Activated B cell treated with CpG ODN at 0.5 μM for 24 hours (primary cell): ENCODE measurements at regions not wholly inside any gene's neighbourhood (a gene's known extent, or its start where the extent isn't known, plus 50 kb on each side); places are given as distances from the start of the nearest gene placed in this dataset.

Experiments
- ATAC-seq: fragments of 200-7000 bp; cut with Tn5 transposase; one replicate; pipeline ENCODE4 v1.10.0; 2021; ENCODE audit warnings: low read depth, mild to moderate bottlenecking, moderate library complexity
- CTCF ChIA-PET: fragments of 350-600 bp; sonication (Branson Sonifier 250); formaldehyde crosslinking; loops from one replicate; lab custom pipeline; 2021; ENCODE audit warnings: antibody characterized with exemption; lab: Charles Lee
- POLR2A ChIA-PET: fragments of 350-600 bp; sonication (Branson Sonifier 250); formaldehyde crosslinking; loops from one replicate; lab custom pipeline; 2021; ENCODE audit warnings: antibody characterized with exemption; lab: Charles Lee
- DNase-seq: peaks from one replicate; pipeline ENCODE4 v3.0.0; 2022
- H3K27ac Mint-ChIP-seq: one replicate; pipeline ENCODE4 v1.8.0; 2020; ENCODE audit warnings: mixed read lengths
- H3K27me3 Mint-ChIP-seq: one replicate; pipeline ENCODE4 v1.8.0; 2021; ENCODE audit warnings: mixed read lengths
- H3K36me3 Mint-ChIP-seq: one replicate; pipeline ENCODE4 v1.8.0; 2021; ENCODE audit warnings: low read depth, mixed read lengths
- H3K4me1 Mint-ChIP-seq: one replicate; pipeline ENCODE4 v1.8.0; 2021; ENCODE audit warnings: mixed read lengths
- H3K4me3 Mint-ChIP-seq: one replicate; pipeline ENCODE4 v1.8.0; 2020; ENCODE audit warnings: mild to moderate bottlenecking, mixed read lengths
- H3K9me3 Mint-ChIP-seq: one replicate; pipeline ENCODE4 v1.8.0; 2020; ENCODE audit warnings: mixed read lengths
- intact Hi-C: fragments of 100-400 bp; cut with micrococcal nuclease; formaldehyde crosslinking; loops from one replicate; pipeline ENCODE4 v1.15.1; 2024
- TF ChIP-seq, protein P1 (sequence below): fragments of 200-600 bp; IDR thresholded peaks from one replicate; pipeline ENCODE4 v1.8.0; 2022; ENCODE audit warnings: antibody characterized with exemption, mild to moderate bottlenecking

DNA sequence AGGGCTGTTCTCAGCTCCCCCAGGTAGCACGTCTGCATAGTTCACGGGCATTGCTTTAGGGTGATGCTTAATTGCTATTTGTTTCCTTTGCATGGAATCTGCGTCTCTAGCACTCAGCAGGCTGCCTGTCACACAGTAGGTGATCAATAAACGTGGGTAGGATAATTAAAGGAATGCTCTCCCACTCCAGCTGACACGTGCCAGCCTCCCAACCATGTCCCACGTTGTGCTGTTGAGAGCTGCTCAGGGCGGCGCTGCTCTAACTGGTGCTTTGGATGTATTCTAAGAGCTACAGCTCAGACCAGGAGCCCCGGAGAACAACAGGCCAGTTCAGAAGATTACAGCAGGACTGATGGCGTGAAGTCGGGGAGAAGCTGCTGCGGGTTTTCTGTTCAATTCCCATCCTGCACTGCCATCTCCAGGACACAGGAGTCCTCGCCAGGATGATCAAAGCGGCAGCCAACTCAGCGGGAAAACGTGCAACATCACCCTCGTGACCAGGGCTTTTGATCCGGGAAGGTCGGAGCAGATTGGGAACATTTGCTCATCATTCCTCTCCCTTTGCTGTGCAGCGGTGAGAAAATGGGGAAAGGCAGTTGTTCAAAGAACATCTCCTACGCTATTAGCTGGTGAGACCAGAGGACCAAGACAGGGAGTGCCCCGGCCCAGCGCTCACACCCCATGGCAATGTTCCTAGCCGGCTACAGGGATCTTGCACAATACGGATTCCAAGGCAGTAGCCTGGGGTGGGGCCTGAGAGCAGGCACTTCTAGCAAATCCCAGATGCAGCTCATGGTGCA, 50.5 kb upstream of the FOXK1 start:
- no peaks in the 10 kb centered on the region for H3K9me3 Mint-ChIP-seq
- TF ChIP-seq, protein P1, sequence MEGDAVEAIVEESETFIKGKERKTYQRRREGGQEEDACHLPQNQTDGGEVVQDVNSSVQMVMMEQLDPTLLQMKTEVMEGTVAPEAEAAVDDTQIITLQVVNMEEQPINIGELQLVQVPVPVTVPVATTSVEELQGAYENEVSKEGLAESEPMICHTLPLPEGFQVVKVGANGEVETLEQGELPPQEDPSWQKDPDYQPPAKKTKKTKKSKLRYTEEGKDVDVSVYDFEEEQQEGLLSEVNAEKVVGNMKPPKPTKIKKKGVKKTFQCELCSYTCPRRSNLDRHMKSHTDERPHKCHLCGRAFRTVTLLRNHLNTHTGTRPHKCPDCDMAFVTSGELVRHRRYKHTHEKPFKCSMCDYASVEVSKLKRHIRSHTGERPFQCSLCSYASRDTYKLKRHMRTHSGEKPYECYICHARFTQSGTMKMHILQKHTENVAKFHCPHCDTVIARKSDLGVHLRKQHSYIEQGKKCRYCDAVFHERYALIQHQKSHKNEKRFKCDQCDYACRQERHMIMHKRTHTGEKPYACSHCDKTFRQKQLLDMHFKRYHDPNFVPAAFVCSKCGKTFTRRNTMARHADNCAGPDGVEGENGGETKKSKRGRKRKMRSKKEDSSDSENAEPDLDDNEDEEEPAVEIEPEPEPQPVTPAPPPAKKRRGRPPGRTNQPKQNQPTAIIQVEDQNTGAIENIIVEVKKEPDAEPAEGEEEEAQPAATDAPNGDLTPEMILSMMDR: no peak
- no peaks in the 10 kb centered on the region for H3K4me1 Mint-ChIP-seq
- CTCF ChIA-PET: interaction anchor here (1.1 kb wide), 1 partner anchor 10 kb away, joined by 3 read pairs; no protein-coding TSS in a partner anchor
- POLR2A ChIA-PET: no interaction called here
- no peak overlapping the region for H3K27ac Mint-ChIP-seq
- DNase-seq (no peak), ATAC-seq (no peak)
- intact Hi-C loops: no loop called here
- no peaks in the 10 kb centered on the region for H3K36me3 Mint-ChIP-seq
- H3K4me3 Mint-ChIP-seq: no peak overlapping the region
- peaks cover 14% of the 10 kb centered on the region for H3K27me3 Mint-ChIP-seq
